ENCODE measurements at regions not wholly inside any gene's neighbourhood (a gene's known extent, or its start where the extent isn't known, plus 50 kb on each side); places are given as distances from the start of the nearest gene placed in this dataset.

DNA sequence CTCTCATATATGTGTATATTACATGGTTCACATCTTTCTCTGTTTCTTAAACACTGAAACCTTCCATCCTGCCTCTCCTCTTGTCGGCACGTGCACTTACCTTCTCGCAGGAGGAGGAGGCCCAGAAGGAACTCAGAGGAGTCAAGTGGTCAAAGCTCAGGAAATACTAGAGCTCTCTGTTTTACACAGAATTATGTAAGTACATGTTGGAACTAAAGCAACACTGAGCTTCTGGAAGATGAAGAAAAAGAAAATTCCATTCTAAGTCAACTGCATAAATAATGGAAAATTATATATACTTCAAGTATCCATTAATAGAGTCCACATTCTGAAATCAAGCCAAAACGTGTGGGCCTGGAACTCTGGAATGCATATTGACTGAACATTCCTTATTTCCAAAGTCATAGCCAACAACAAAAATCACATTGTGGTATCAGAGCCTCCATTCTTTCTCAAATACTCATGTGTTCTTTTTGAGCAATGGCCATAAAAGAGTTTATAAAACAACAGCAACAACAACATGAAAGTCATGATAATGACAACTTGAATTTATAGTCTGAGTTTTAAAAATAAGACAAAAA is 121.5 kb upstream of the RAI14 start:
- Histone ChIP-seq H3K4me2 (ENCODE audit: insufficient read depth, low read length) (no peak overlapping the region), H3K9me3 (replicated peaks; ENCODE audit: control insufficient read depth, insufficient read depth, low read length) (no peaks in the 10 kb centered on the region), H3K36me3 (ENCODE audit: control insufficient read depth in 2 of 2, extremely low read depth in 1 of 2, insufficient read depth in 2 of 2, low read length in 2 of 2) (no peaks in the 10 kb centered on the region), H4K20me1 (replicated peaks; ENCODE audit: control insufficient read depth, extremely low read depth, insufficient read depth, low read length) (no peaks in the 10 kb centered on the region), H3K4me3 (replicated peaks in 1 of 3; ENCODE audit: insufficient read depth in 1 of 3, low read depth in 1 of 3, low read length in 3 of 3) (no peak overlapping the region), H2AFZ (ENCODE audit: low read depth, low read length) (peak overlapping the region; percentile 14), H3K4me1 (ENCODE audit: control insufficient read depth, extremely low read depth, insufficient read depth, low read length) (peaks cover 16% of the 10 kb centered on the region), H3K9ac (replicated peaks; ENCODE audit: extremely low read depth, insufficient read depth, low read length) (no peak overlapping the region), H3K27ac (ENCODE audit: insufficient read depth, low read depth, low read length) (no peak overlapping the region), H3K79me2 (ENCODE audit: control insufficient read depth, insufficient read depth, low read length) (no peaks in the 10 kb centered on the region), H3K27me3 (ENCODE audit: control insufficient read depth in 2 of 2, insufficient read depth in 2 of 2, low read length in 2 of 2) (no peaks in the 10 kb centered on the region), H3K9me1 (replicated peaks; ENCODE audit: control insufficient read depth, extremely low read depth, insufficient read depth, low read length) (no peaks in the 10 kb centered on the region)
- ChIA-PET CTCF (interaction anchor here (1.0 to 1.8 kb wide), 4 partner anchors 11 to 44 kb away, joined by 3 to 7 read pairs (median 4); no protein-coding TSS in a partner anchor), POLR2A (no interaction called here)
- no peak for TF ChIP-seq JUN (IDR thresholded peaks at IDR 0.05; ENCODE audit: borderline replicate concordance, insufficient read depth, insufficient read length, low read depth)
- TF ChIP-seq EZH2 (IDR thresholded peaks at IDR 0.05; ENCODE audit: borderline replicate concordance, low read depth, low read length, severe bottlenecking) = no peak
- TF ChIP-seq, protein P1, sequence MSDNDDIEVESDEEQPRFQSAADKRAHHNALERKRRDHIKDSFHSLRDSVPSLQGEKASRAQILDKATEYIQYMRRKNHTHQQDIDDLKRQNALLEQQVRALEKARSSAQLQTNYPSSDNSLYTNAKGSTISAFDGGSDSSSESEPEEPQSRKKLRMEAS (IDR thresholded peaks at IDR 0.05; ENCODE audit: insufficient read depth, insufficient read length) = no peak
- TF ChIP-seq FOS (IDR thresholded peaks at IDR 0.05; ENCODE audit: borderline replicate concordance, insufficient read depth, low read length) = no peak
- TF ChIP-seq GATA2 (IDR thresholded peaks at IDR 0.05; ENCODE audit: insufficient read depth, insufficient read length, low read depth, low read length) = no peak
- no peak for TF ChIP-seq POLR2A (IDR thresholded peaks at IDR 0.05; ENCODE audit: low read depth, low read length)
- dilution Hi-C loops (cut with MboI; ENCODE audit: extremely low pct_ligation_motif_present, low sequenced_read_pairs) = no loop called here
- DNase-seq (ENCODE audit: low read depth, low spot score) = peak; percentile 50
- FAIRE-seq = no peak
- intact Hi-C loops (cut with micrococcal nuclease) = loop anchor here (2.0 kb wide), 1 partner anchor 52 kb away; no protein-coding TSS in a partner anchor
- BruUV-seq (replicated peaks) = no TSS peak

DNA sequence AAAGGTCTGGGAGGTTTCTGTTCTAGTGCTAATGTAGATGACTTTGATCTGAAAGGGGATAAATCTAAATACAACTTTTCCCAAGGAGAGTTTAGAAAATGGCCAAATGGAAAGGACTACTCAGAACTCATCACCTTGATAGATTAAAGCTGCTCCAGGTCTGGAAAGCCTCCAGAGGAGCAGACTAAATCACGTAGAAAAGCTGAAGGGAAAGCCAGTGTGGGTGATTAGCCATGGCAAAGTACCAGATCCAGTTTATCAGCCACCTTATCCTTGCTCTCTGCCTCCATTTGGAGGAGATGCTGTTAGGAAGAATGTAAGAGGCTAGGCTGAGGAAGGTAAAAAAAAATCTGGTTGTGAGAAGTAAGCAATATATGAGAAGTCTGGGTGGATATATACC is 120.7 kb upstream of the RAI14 start:
- Histone ChIP-seq H3K27me3 (ENCODE audit: control insufficient read depth in 2 of 2, insufficient read depth in 2 of 2, low read length in 2 of 2) (no peaks in the 10 kb centered on the region), H3K36me3 (ENCODE audit: control insufficient read depth in 2 of 2, extremely low read depth in 1 of 2, insufficient read depth in 2 of 2, low read length in 2 of 2) (no peaks in the 10 kb centered on the region), H4K20me1 (replicated peaks; ENCODE audit: control insufficient read depth, extremely low read depth, insufficient read depth, low read length) (no peaks in the 10 kb centered on the region), H3K9me1 (replicated peaks; ENCODE audit: control insufficient read depth, extremely low read depth, insufficient read depth, low read length) (no peaks in the 10 kb centered on the region), H3K27ac (ENCODE audit: insufficient read depth, low read depth, low read length) (no peak overlapping the region), H2AFZ (ENCODE audit: low read depth, low read length) (no peak overlapping the region), H3K9me3 (replicated peaks; ENCODE audit: control insufficient read depth, insufficient read depth, low read length) (no peaks in the 10 kb centered on the region), H3K9ac (replicated peaks; ENCODE audit: extremely low read depth, insufficient read depth, low read length) (no peak overlapping the region), H3K79me2 (ENCODE audit: control insufficient read depth, insufficient read depth, low read length) (no peaks in the 10 kb centered on the region), H3K4me3 (replicated peaks in 1 of 3; ENCODE audit: insufficient read depth in 1 of 3, low read depth in 1 of 3, low read length in 3 of 3) (no peak overlapping the region), H3K4me2 (ENCODE audit: insufficient read depth, low read length) (no peak overlapping the region), H3K4me1 (ENCODE audit: control insufficient read depth, extremely low read depth, insufficient read depth, low read length) (peaks cover 16% of the 10 kb centered on the region)
- DNase-seq (ENCODE audit: low read depth, low spot score) (no peak), FAIRE-seq (peak; percentile 24)
- intact Hi-C loops (cut with micrococcal nuclease) (loop anchor here (2.0 kb wide), 1 partner anchor 51 kb away; no protein-coding TSS in a partner anchor), dilution Hi-C loops (cut with MboI; ENCODE audit: extremely low pct_ligation_motif_present, low sequenced_read_pairs) (no loop called here)
- POLR2A ChIA-PET = no interaction called here
- TF ChIP-seq FOS (IDR thresholded peaks at IDR 0.05; ENCODE audit: borderline replicate concordance, insufficient read depth, low read length) (no peak), GATA2 (IDR thresholded peaks at IDR 0.05; ENCODE audit: insufficient read depth, insufficient read length, low read depth, low read length) (no peak), POLR2A (IDR thresholded peaks at IDR 0.05; ENCODE audit: low read depth, low read length) (no peak), EZH2 (IDR thresholded peaks at IDR 0.05; ENCODE audit: borderline replicate concordance, low read depth, low read length, severe bottlenecking) (no peak), POLR2AphosphoS5 (IDR thresholded peaks at IDR 0.05; ENCODE audit: insufficient read depth, low read depth, low read length) (no peak)
- TF ChIP-seq, protein P1 (IDR thresholded peaks at IDR 0.05; ENCODE audit: insufficient read depth, insufficient read length) = no peak
- TF ChIP-seq, protein P2, sequence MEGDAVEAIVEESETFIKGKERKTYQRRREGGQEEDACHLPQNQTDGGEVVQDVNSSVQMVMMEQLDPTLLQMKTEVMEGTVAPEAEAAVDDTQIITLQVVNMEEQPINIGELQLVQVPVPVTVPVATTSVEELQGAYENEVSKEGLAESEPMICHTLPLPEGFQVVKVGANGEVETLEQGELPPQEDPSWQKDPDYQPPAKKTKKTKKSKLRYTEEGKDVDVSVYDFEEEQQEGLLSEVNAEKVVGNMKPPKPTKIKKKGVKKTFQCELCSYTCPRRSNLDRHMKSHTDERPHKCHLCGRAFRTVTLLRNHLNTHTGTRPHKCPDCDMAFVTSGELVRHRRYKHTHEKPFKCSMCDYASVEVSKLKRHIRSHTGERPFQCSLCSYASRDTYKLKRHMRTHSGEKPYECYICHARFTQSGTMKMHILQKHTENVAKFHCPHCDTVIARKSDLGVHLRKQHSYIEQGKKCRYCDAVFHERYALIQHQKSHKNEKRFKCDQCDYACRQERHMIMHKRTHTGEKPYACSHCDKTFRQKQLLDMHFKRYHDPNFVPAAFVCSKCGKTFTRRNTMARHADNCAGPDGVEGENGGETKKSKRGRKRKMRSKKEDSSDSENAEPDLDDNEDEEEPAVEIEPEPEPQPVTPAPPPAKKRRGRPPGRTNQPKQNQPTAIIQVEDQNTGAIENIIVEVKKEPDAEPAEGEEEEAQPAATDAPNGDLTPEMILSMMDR (IDR thresholded peaks at IDR 0.05; ENCODE audit: extremely low read depth in 1 of 2, insufficient read depth in 1 of 2, low read depth in 1 of 2, low read length in 2 of 2) = no peak
- BruUV-seq (replicated peaks) = no TSS peak
- CTCF ChIA-PET = interaction anchor here (1.8 kb wide), 1 partner anchor 13 kb away, joined by 4 read pairs; no protein-coding TSS in a partner anchor
